GM23338 (cell line): ENCODE measurements at regions not wholly inside any gene's neighbourhood (a gene's known extent, or its start where the extent isn't known, plus 50 kb on each side); places are given as distances from the start of the nearest gene placed in this dataset.

Experiments
- ATAC-seq: fragments of 200-7000 bp; cut with Tn5 transposase; 3 replicates; pipeline ENCODE4 v1.9.1; 2020
- DNase-seq: peaks from one replicate; pipeline ENCODE4 v3.0.0-alpha.2; 2015; ENCODE audit warnings: low spot score
- H2AFZ ChIP-seq: fragments of 200-600 bp; sonication (generic); 2 replicates; pipeline ENCODE4 v1.8.0; 2016; ENCODE audit warnings: antibody characterized with exemption, mild to moderate bottlenecking, moderate library complexity
- H3F3A ChIP-seq: fragments of 200-600 bp; sonication (generic); replicated peaks from 2 replicates; pipeline ENCODE4 v1.8.0; 2017; ENCODE audit warnings: antibody characterized with exemption, mixed run types, low read depth
- H3K27ac ChIP-seq: fragments of 200-600 bp; sonication (generic); 2 replicates; pipeline ENCODE4 v1.6.1; 2016; ENCODE audit warnings: low read depth
- H3K27me3 ChIP-seq: fragments of 200-600 bp; sonication (generic); 2 replicates; pipeline ENCODE4 v1.8.0; 2016; ENCODE audit warnings: mild to moderate bottlenecking, mixed run types, moderate library complexity; ENCODE audit not compliant: insufficient read depth
- H3K36me3 ChIP-seq: fragments of 200-600 bp; sonication (generic); 2 replicates; pipeline ENCODE4 v1.8.0; 2016; ENCODE audit warnings: mild to moderate bottlenecking; ENCODE audit not compliant: insufficient read depth
- H3K4me1 ChIP-seq: fragments of 200-600 bp; sonication (generic); 2 replicates; pipeline ENCODE4 v1.8.0; 2016; ENCODE audit warnings: mild to moderate bottlenecking, moderate library complexity; ENCODE audit not compliant: insufficient read depth
- H3K4me2 ChIP-seq: fragments of 200-600 bp; sonication (generic); 2 replicates; pipeline ENCODE4 v1.7.1; 2017; ENCODE audit warnings: mixed run types
- H3K4me3 ChIP-seq: fragments of 200-600 bp; sonication (generic); 2 replicates; pipeline ENCODE4 v1.6.1; 2016; ENCODE audit warnings: mixed run types
- H3K79me2 ChIP-seq: fragments of 200-600 bp; sonication (generic); replicated peaks from 2 replicates; pipeline ENCODE4 v1.8.0; 2017; ENCODE audit warnings: mild to moderate bottlenecking; ENCODE audit not compliant: insufficient read depth
- H3K9me2 ChIP-seq: fragments of 200-600 bp; sonication (generic); 2 replicates; pipeline ENCODE4 v1.8.0; 2017; ENCODE audit not compliant: insufficient read depth
- H4K20me1 ChIP-seq: fragments of 200-600 bp; sonication (generic); replicated peaks from 2 replicates; pipeline ENCODE4 v1.8.0; 2017; ENCODE audit warnings: mild to moderate bottlenecking; ENCODE audit not compliant: insufficient read depth
- H3K27ac Mint-ChIP-seq: 2 replicates; pipeline ENCODE4 v1.8.0; 2020; ENCODE audit warnings: inconsistent platforms, mild to moderate bottlenecking, moderate library complexity, mixed read lengths
- H3K27me3 Mint-ChIP-seq: 3 replicates; pipeline ENCODE4 v1.8.0; 2022; ENCODE audit warnings: low read depth, mild to moderate bottlenecking, moderate library complexity, mixed read lengths, inconsistent platforms; ENCODE audit not compliant: insufficient read depth, poor library complexity
- H3K36me3 Mint-ChIP-seq: 3 replicates; pipeline ENCODE4 v1.8.0; 2021; ENCODE audit warnings: low read depth, mild to moderate bottlenecking, inconsistent platforms, moderate library complexity, mixed read lengths
- H3K4me1 Mint-ChIP-seq: 3 replicates; pipeline ENCODE4 v1.8.0; 2020; ENCODE audit warnings: mild to moderate bottlenecking, inconsistent platforms, mixed read lengths
- H3K4me3 Mint-ChIP-seq: 3 replicates; pipeline ENCODE4 v1.8.0; 2021; ENCODE audit warnings: moderate library complexity, mild to moderate bottlenecking, inconsistent platforms, mixed read lengths
- H3K9me3 Mint-ChIP-seq: 3 replicates; pipeline ENCODE4 v1.8.0; 2020; ENCODE audit warnings: moderate library complexity, mild to moderate bottlenecking, inconsistent platforms, mixed read lengths
- CREB1 ChIP-seq: fragments of 250-450 bp; sonication (Bioruptor Pico); IDR thresholded peaks from 2 replicates; pipeline ENCODE4 v1.5.0; 2020; ENCODE audit warnings: low read depth, mild to moderate bottlenecking, moderate library complexity
- EZH2 ChIP-seq: fragments of 200-600 bp; sonication (generic); IDR thresholded peaks from one replicate; pipeline ENCODE4 v1.8.0; 2017; ENCODE audit warnings: antibody characterized with exemption, mild to moderate bottlenecking, low read depth; ENCODE audit not compliant: unreplicated experiment
- EZH2phosphoT487 ChIP-seq: fragments of 200-600 bp; sonication (generic); IDR thresholded peaks from one replicate; pipeline ENCODE4 v1.8.1; 2018; ENCODE audit warnings: antibody characterized with exemption; ENCODE audit not compliant: unreplicated experiment
- JUNB ChIP-seq: IDR thresholded peaks from one replicate; pipeline ENCODE4 v1.6.1; 2016; ENCODE audit warnings: antibody characterized with exemption; ENCODE audit not compliant: unreplicated experiment
- NANOG ChIP-seq: IDR thresholded peaks from 2 replicates; pipeline ENCODE4 v1.6.1; 2016; ENCODE audit warnings: antibody characterized with exemption, borderline replicate concordance
- POLR2AphosphoS5 ChIP-seq: IDR thresholded peaks from 2 replicates; pipeline ENCODE4 v1.6.1; 2016; ENCODE audit warnings: antibody characterized with exemption, low read depth
- STAT1 ChIP-seq: IDR thresholded peaks from one replicate; pipeline ENCODE4 v1.6.1; 2016; ENCODE audit warnings: antibody characterized with exemption; ENCODE audit not compliant: unreplicated experiment
- ZNF114 ChIP-seq: fragments of 250-450 bp; sonication (Bioruptor Pico); IDR thresholded peaks from 2 replicates; pipeline ENCODE4 v1.5.0; 2020; ENCODE audit warnings: mild to moderate bottlenecking, moderate library complexity
- ZNF331 ChIP-seq: fragments of 250-450 bp; sonication (Bioruptor Pico); IDR thresholded peaks from 2 replicates; pipeline ENCODE4 v1.5.0; 2020; ENCODE audit warnings: low read depth, mild to moderate bottlenecking, moderate library complexity
- TF ChIP-seq, protein P1 (sequence below): IDR thresholded peaks from 2 replicates; pipeline ENCODE4 v1.6.1; 2016; ENCODE audit warnings: antibody characterized with exemption
- TF ChIP-seq, protein P2 (sequence below): fragments of 250-450 bp; sonication (Bioruptor Pico); IDR thresholded peaks from 2 replicates; pipeline ENCODE4 v1.5.0; 2020; ENCODE audit warnings: mild to moderate bottlenecking, moderate library complexity
- TF ChIP-seq, protein P3 (sequence below), 2 experiments: fragments of 200-600 bp in 1 of 2; sonication (generic) in 1 of 2; conservative IDR thresholded peaks; 2 replicates each; pipeline versions ENCODE4 v1.5.1 to v1.6.1; 2016 to 2017; ENCODE audit warnings: antibody characterized with exemption in 2 of 2, low read depth in 2 of 2, mild to moderate bottlenecking in 2 of 2, moderate library complexity in 1 of 2
- TF ChIP-seq, protein P4 (sequence below): IDR thresholded peaks from one replicate; pipeline ENCODE4 v1.6.1; 2018; ENCODE audit warnings: antibody characterized with exemption; ENCODE audit not compliant: unreplicated experiment

DNA sequence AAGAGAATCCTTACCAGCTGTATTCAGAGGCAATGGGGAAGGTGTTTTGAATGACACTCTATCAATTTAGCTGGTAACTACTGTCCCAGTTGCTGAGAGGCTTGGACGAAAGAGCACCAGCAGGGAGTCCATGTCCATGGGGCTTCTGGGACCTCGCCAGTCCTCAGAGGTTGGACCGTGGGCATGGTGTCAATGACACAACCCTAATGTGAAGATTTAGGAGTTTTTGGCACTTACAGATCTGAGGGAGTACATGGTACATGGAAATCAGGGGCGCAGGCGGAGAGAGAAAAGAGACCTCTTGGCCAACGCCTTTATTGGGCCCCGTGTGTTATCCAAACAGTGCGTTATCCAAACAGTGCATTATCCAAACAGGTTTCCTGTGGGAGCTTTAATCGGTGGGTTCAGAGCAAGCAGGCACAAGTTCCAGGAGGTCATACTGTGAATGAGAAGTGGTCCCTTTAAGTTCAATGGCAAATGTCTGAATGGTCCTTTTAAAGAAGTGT is 169.1 kb upstream of the B3GAT1 start:
- Mint-ChIP-seq H3K36me3 (no peaks in the 10 kb centered on the region), H3K27ac (no peak overlapping the region), H3K9me3 (no peaks in the 10 kb centered on the region), H3K27me3 (peaks cover 11% of the 10 kb centered on the region), H3K4me1 (peaks cover 12% of the 10 kb centered on the region), H3K4me3 (no peak overlapping the region)
- no peak for ATAC-seq
- Histone ChIP-seq H3K27me3 (no peaks in the 10 kb centered on the region), H3F3A (no peaks in the 10 kb centered on the region), H3K36me3 (no peaks in the 10 kb centered on the region), H3K79me2 (no peaks in the 10 kb centered on the region), H2AFZ (no peak overlapping the region), H3K9me2 (no peaks in the 10 kb centered on the region), H4K20me1 (no peaks in the 10 kb centered on the region), H3K4me2 (no peak overlapping the region), H3K4me3 (no peak overlapping the region), H3K4me1 (no peaks in the 10 kb centered on the region), H3K27ac (no peak overlapping the region)
- TF ChIP-seq, protein P1, sequence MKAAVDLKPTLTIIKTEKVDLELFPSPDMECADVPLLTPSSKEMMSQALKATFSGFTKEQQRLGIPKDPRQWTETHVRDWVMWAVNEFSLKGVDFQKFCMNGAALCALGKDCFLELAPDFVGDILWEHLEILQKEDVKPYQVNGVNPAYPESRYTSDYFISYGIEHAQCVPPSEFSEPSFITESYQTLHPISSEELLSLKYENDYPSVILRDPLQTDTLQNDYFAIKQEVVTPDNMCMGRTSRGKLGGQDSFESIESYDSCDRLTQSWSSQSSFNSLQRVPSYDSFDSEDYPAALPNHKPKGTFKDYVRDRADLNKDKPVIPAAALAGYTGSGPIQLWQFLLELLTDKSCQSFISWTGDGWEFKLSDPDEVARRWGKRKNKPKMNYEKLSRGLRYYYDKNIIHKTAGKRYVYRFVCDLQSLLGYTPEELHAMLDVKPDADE: no peak
- TF ChIP-seq, protein P2, sequence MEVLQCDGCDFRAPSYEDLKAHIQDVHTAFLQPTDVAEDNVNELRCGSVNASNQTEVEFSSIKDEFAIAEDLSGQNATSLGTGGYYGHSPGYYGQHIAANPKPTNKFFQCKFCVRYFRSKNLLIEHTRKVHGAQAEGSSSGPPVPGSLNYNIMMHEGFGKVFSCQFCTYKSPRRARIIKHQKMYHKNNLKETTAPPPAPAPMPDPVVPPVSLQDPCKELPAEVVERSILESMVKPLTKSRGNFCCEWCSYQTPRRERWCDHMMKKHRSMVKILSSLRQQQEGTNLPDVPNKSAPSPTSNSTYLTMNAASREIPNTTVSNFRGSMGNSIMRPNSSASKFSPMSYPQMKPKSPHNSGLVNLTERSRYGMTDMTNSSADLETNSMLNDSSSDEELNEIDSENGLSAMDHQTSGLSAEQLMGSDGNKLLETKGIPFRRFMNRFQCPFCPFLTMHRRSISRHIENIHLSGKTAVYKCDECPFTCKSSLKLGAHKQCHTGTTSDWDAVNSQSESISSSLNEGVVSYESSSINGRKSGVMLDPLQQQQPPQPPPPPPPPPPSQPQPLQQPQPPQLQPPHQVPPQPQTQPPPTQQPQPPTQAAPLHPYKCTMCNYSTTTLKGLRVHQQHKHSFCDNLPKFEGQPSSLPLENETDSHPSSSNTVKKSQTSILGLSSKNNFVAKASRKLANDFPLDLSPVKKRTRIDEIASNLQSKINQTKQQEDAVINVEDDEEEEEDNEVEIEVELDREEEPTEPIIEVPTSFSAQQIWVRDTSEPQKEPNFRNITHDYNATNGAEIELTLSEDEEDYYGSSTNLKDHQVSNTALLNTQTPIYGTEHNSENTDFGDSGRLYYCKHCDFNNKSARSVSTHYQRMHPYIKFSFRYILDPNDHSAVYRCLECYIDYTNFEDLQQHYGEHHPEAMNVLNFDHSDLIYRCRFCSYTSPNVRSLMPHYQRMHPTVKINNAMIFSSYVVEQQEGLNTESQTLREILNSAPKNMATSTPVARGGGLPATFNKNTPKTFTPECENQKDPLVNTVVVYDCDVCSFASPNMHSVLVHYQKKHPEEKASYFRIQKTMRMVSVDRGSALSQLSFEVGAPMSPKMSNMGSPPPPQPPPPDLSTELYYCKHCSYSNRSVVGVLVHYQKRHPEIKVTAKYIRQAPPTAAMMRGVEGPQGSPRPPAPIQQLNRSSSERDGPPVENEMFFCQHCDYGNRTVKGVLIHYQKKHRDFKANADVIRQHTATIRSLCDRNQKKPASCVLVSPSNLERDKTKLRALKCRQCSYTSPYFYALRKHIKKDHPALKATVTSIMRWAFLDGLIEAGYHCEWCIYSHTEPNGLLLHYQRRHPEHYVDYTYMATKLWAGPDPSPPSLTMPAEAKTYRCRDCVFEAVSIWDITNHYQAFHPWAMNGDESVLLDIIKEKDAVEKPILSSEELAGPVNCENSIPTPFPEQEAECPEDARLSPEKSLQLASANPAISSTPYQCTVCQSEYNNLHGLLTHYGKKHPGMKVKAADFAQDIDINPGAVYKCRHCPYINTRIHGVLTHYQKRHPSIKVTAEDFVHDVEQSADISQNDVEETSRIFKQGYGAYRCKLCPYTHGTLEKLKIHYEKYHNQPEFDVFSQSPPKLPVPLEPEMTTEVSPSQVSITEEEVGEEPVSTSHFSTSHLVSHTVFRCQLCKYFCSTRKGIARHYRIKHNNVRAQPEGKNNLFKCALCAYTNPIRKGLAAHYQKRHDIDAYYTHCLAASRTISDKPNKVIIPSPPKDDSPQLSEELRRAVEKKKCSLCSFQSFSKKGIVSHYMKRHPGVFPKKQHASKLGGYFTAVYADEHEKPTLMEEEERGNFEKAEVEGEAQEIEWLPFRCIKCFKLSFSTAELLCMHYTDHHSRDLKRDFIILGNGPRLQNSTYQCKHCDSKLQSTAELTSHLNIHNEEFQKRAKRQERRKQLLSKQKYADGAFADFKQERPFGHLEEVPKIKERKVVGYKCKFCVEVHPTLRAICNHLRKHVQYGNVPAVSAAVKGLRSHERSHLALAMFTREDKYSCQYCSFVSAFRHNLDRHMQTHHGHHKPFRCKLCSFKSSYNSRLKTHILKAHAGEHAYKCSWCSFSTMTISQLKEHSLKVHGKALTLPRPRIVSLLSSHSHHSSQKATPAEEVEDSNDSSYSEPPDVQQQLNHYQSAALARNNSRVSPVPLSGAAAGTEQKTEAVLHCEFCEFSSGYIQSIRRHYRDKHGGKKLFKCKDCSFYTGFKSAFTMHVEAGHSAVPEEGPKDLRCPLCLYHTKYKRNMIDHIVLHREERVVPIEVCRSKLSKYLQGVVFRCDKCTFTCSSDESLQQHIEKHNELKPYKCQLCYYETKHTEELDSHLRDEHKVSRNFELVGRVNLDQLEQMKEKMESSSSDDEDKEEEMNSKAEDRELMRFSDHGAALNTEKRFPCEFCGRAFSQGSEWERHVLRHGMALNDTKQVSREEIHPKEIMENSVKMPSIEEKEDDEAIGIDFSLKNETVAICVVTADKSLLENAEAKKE (CRISPR knock-in tag): no peak
- TF ChIP-seq NANOG: no peak
- TF ChIP-seq CREB1 (CRISPR knock-in tag): no peak
- TF ChIP-seq, protein P3, sequence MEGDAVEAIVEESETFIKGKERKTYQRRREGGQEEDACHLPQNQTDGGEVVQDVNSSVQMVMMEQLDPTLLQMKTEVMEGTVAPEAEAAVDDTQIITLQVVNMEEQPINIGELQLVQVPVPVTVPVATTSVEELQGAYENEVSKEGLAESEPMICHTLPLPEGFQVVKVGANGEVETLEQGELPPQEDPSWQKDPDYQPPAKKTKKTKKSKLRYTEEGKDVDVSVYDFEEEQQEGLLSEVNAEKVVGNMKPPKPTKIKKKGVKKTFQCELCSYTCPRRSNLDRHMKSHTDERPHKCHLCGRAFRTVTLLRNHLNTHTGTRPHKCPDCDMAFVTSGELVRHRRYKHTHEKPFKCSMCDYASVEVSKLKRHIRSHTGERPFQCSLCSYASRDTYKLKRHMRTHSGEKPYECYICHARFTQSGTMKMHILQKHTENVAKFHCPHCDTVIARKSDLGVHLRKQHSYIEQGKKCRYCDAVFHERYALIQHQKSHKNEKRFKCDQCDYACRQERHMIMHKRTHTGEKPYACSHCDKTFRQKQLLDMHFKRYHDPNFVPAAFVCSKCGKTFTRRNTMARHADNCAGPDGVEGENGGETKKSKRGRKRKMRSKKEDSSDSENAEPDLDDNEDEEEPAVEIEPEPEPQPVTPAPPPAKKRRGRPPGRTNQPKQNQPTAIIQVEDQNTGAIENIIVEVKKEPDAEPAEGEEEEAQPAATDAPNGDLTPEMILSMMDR (conservative IDR thresholded peaks at IDR 0.05; ENCODE audit: low read depth in 2 of 2): no peak
- TF ChIP-seq, protein P4, sequence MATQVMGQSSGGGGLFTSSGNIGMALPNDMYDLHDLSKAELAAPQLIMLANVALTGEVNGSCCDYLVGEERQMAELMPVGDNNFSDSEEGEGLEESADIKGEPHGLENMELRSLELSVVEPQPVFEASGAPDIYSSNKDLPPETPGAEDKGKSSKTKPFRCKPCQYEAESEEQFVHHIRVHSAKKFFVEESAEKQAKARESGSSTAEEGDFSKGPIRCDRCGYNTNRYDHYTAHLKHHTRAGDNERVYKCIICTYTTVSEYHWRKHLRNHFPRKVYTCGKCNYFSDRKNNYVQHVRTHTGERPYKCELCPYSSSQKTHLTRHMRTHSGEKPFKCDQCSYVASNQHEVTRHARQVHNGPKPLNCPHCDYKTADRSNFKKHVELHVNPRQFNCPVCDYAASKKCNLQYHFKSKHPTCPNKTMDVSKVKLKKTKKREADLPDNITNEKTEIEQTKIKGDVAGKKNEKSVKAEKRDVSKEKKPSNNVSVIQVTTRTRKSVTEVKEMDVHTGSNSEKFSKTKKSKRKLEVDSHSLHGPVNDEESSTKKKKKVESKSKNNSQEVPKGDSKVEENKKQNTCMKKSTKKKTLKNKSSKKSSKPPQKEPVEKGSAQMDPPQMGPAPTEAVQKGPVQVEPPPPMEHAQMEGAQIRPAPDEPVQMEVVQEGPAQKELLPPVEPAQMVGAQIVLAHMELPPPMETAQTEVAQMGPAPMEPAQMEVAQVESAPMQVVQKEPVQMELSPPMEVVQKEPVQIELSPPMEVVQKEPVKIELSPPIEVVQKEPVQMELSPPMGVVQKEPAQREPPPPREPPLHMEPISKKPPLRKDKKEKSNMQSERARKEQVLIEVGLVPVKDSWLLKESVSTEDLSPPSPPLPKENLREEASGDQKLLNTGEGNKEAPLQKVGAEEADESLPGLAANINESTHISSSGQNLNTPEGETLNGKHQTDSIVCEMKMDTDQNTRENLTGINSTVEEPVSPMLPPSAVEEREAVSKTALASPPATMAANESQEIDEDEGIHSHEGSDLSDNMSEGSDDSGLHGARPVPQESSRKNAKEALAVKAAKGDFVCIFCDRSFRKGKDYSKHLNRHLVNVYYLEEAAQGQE: no peak
- no peak for TF ChIP-seq ZNF114 (CRISPR knock-in tag)
- TF ChIP-seq JUNB: no peak
- TF ChIP-seq EZH2: no peak
- TF ChIP-seq STAT1: no peak
- TF ChIP-seq POLR2AphosphoS5: no peak
- no peak for TF ChIP-seq EZH2phosphoT487
- TF ChIP-seq ZNF331 (CRISPR knock-in tag): no peak
- DNase-seq: no peak
